ENCODE measurements at regions not wholly inside any gene's neighbourhood (a gene's known extent, or its start where the extent isn't known, plus 50 kb on each side); places are given as distances from the start of the nearest gene placed in this dataset.

- TF ChIP-seq, protein P1, sequence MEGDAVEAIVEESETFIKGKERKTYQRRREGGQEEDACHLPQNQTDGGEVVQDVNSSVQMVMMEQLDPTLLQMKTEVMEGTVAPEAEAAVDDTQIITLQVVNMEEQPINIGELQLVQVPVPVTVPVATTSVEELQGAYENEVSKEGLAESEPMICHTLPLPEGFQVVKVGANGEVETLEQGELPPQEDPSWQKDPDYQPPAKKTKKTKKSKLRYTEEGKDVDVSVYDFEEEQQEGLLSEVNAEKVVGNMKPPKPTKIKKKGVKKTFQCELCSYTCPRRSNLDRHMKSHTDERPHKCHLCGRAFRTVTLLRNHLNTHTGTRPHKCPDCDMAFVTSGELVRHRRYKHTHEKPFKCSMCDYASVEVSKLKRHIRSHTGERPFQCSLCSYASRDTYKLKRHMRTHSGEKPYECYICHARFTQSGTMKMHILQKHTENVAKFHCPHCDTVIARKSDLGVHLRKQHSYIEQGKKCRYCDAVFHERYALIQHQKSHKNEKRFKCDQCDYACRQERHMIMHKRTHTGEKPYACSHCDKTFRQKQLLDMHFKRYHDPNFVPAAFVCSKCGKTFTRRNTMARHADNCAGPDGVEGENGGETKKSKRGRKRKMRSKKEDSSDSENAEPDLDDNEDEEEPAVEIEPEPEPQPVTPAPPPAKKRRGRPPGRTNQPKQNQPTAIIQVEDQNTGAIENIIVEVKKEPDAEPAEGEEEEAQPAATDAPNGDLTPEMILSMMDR (IDR thresholded peaks at IDR 0.05), result no peak
- TF ChIP-seq EZH2 (IDR thresholded peaks at IDR 0.05; ENCODE audit: borderline replicate concordance, insufficient read depth, low read depth, low read length, poor library complexity, severe bottlenecking), result no peak
These were observed 381.4 kb downstream of the SLITRK6 start for GRCh38 chr13:85417807-85418206.

Data from B cell (primary cell).